HCT116 (cell line): ENCODE measurements at regions not wholly inside any gene's neighbourhood (a gene's known extent, or its start where the extent isn't known, plus 50 kb on each side); places are given as distances from the start of the nearest gene placed in this dataset.
"Not testable (repeated sequence)": the region's sequence is repeated elsewhere in the genome, so short reads cannot be mapped to it uniquely, and the experiment has no call there.

ENCODE experiments used
- EZH2 ChIP-seq: fragments of 200-600 bp; sonication (generic); IDR thresholded peaks from 2 replicates; pipeline ENCODE4 v1.6.1; 2017; ENCODE audit warnings: antibody characterized with exemption, mixed run types
- RAD21 ChIP-seq: IDR thresholded peaks from 2 replicates; pipeline ENCODE4 v1.6.1; 2012; ENCODE audit warnings: low read depth, mild to moderate bottlenecking
- SRF ChIP-seq: IDR thresholded peaks from 2 replicates; pipeline ENCODE4 v1.6.1; 2012; ENCODE audit warnings: low read depth

DNA sequence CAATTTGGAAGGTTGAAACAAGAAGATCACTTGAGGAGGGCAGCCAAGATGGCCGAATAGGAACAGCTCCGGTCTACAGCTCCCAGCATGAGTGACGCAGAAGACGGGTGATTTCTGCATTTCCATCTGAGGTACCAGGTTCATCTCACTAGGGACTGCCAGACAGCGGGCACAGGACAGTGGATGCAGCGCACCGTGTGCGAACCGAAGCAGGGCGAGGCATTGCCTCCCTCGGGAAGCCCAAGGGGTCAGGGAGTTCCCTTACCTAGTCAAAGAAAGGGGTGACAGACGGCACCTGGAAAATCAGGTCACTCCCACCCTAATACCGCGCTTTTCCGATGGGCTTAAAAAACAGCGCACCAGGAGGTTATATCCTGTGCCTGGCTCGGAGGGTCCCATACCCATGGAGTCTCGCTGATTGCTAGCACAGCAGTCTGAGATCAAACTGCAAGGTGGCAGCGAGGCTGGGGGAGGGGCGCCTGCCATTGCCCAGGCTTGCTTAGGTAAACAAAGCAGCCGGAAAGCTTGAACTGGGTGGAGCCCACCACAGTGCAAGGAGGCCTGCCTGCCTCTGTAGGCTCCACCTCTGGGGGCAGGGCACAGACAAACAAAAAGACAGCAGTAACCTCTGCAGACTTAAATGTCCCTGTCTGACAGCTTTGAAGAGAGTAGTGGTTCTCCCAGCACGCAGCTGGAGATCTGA, 430.4 kb upstream of the RGMB start:
- TF ChIP-seq SRF, EZH2, RAD21: not testable (repeated sequence)
